ENCODE measurements at regions not wholly inside any gene's neighbourhood (a gene's known extent, or its start where the extent isn't known, plus 50 kb on each side); places are given as distances from the start of the nearest gene placed in this dataset.

GRCh38 chr22:49322861-49323622 is 504.6 kb downstream of the BRD1 start:
- Histone ChIP-seq H3K27me3 (ENCODE audit: low read depth, low read length) (no peaks in the 10 kb centered on the region), H3K36me3 (ENCODE audit: control insufficient read depth in 1 of 2, insufficient read depth in 2 of 2, low read length in 2 of 2) (no peaks in the 10 kb centered on the region), H3K9me3 (ENCODE audit: control insufficient read depth in 1 of 2, low read length in 2 of 2) (peaks cover 0 to 12% of the 10 kb centered on the region in 2 donors), H3K27ac (ENCODE audit: low read length) (no peak overlapping the region), H3K4me3 (ENCODE audit: low read depth in 1 of 2, low read length in 2 of 2) (no peak overlapping the region), H3K4me1 (ENCODE audit: control insufficient read depth in 1 of 2, insufficient read depth in 2 of 2, low read length in 2 of 2) (no peaks in the 10 kb centered on the region)

DNA sequence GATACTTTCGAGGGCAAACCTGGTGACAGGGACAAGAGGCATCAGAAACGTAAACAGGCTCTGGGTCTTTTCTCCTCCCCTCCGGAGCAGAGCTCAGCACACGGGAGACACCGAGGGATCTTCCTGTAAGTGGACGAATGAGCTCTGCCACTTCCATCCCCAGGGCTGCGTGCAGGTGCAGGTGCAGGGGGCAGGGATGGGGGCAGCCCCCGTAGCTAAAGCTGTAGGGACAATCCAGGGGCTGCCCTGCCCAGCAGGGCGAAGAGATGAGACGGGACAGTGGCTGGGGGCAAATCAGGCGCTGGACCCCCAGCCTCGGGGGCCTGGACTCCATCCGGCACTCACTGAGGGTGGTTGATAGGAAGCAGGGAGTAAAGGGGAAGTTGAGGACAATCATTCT is 505.4 kb downstream of the BRD1 start:
- Histone ChIP-seq H3K4me1 (ENCODE audit: control insufficient read depth in 1 of 2, insufficient read depth in 2 of 2, low read length in 2 of 2) (no peaks in the 10 kb centered on the region), H3K4me3 (ENCODE audit: low read depth in 1 of 2, low read length in 2 of 2) (no peak overlapping the region), H3K36me3 (ENCODE audit: control insufficient read depth in 1 of 2, insufficient read depth in 2 of 2, low read length in 2 of 2) (no peaks in the 10 kb centered on the region), H3K9me3 (ENCODE audit: control insufficient read depth in 1 of 2, low read length in 2 of 2) (peaks cover 0 to 6% of the 10 kb centered on the region in 2 donors), H3K27ac (ENCODE audit: low read length) (no peak overlapping the region), H3K27me3 (ENCODE audit: low read depth, low read length) (no peaks in the 10 kb centered on the region)

DNA sequence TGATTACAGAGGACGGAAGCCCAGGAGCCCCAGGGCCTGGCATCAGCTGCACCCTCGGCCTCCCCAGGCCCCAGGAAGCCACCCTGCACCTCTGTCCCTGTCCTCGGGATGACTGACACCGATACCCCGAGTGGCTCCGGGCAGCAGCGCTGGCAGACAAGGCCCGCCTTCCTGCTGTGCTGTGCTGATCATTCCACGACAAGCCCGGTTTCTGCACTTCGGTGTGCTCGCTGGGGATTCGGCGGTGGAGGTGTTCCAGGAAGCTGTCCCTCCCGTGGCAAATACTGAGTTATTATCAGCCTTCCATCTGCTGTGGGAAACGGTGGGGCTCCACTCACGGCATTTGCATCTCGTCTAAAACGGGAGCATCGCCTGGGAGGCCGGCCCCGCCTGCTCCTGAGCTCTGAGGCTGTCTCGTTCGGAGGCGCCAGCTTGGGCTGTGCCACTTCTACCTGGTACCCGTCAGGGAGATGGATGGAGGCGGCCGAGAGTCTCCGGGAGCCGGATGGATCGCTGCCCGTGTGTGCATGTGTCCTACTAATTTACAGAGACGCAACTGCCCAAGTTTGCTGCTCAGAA is 506.1 kb downstream of the BRD1 start:
- Histone ChIP-seq H3K27me3 (ENCODE audit: low read depth, low read length) (no peaks in the 10 kb centered on the region), H3K9me3 (ENCODE audit: control insufficient read depth in 1 of 2, low read length in 2 of 2) (no peaks in the 10 kb centered on the region)

DNA sequence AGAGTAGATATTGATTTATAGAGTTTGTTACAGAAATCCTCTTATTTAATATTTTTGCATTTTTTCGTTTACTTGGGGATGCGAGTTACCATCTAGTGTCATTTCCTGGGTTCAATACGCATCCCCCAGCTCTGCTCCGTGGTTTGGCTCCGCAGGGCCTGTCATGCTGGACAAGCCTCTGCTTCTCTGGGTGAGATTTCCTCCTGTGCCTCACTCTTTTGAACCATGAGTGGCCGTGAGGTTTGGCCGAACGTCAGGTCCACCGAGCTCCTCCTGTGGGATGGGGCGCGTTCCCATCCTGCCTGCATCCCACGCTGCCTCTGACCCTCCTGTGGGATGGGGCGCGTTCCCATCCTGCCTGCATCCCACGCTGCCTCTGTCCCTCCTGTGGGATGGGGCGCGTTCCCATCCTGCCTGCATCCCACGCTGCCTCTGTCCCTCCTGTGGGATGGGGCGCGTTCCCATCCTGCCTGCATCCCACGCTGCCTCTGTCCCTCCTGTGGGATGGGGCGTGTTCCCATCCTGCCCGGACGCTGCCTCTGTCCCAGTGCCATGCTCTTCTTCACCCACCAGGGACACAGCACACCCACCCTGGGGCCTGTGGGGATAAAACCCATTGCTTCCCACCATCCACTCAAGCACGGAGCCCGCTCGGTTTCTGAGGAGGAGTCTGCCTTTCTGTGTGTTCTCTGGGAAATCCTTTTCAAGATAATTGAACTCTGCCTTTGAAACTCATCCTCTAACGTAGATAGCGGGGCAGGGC is 506.8 kb downstream of the BRD1 start:
- Histone ChIP-seq H3K4me1 (ENCODE audit: control insufficient read depth in 1 of 2, insufficient read depth in 2 of 2, low read length in 2 of 2) (no peaks in the 10 kb centered on the region), H3K9me3 (ENCODE audit: control insufficient read depth in 1 of 2, low read length in 2 of 2) (no peaks in the 10 kb centered on the region), H3K4me3 (ENCODE audit: low read depth in 1 of 2, low read length in 2 of 2) (no peak overlapping the region)

More for the DNA sequence above, 506.1 kb downstream of the BRD1 start:
- H3K36me3 ChIP-seq (ENCODE audit: control insufficient read depth in 1 of 2, insufficient read depth in 2 of 2, low read length in 2 of 2), result no peaks in the 10 kb centered on the region
- no peak overlapping the region for H3K4me3 ChIP-seq (ENCODE audit: low read depth in 1 of 2, low read length in 2 of 2)
- H3K27ac ChIP-seq (ENCODE audit: low read length), result no peak overlapping the region
- H3K4me1 ChIP-seq (ENCODE audit: control insufficient read depth in 1 of 2, insufficient read depth in 2 of 2, low read length in 2 of 2), result no peaks in the 10 kb centered on the region

DNA sequence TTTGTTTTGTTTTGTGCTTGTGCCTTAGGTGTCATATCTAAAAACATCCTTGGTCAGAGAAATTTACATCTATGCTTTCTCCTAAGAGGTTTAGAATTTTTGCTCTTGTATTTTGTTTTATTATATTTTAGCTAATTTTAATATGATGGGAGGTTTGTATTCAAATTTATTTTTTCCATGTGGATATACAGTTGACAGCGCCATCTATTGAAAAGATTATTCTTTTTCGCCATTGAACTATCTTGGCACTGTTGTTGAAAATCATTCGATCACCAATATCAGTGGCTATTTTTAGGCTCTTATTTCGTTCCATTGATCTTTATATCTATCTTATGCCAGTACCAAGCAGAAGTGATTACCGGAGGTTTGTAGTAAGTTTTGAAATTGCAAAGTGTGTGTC is 510.3 kb downstream of the BRD1 start:
- no peak overlapping the region for H3K27ac ChIP-seq (ENCODE audit: low read length)
- no peaks in the 10 kb centered on the region for H3K9me3 ChIP-seq (ENCODE audit: control insufficient read depth in 1 of 2, low read length in 2 of 2)
- H3K27me3 ChIP-seq (ENCODE audit: low read depth, low read length), result no peaks in the 10 kb centered on the region
- no peaks in the 10 kb centered on the region for H3K36me3 ChIP-seq (ENCODE audit: control insufficient read depth in 1 of 2, insufficient read depth in 2 of 2, low read length in 2 of 2)
- H3K4me1 ChIP-seq (ENCODE audit: control insufficient read depth in 1 of 2, insufficient read depth in 2 of 2, low read length in 2 of 2), result no peaks in the 10 kb centered on the region
- H3K4me3 ChIP-seq (ENCODE audit: low read depth in 1 of 2, low read length in 2 of 2), result no peak overlapping the region

More for the DNA sequence above, 506.8 kb downstream of the BRD1 start:
- no peaks in the 10 kb centered on the region for H3K36me3 ChIP-seq (ENCODE audit: control insufficient read depth in 1 of 2, insufficient read depth in 2 of 2, low read length in 2 of 2)
- no peak overlapping the region for H3K27ac ChIP-seq (ENCODE audit: low read length)
- H3K27me3 ChIP-seq (ENCODE audit: low read depth, low read length), result no peaks in the 10 kb centered on the region

- H3K9me3 ChIP-seq (ENCODE audit: control insufficient read depth in 1 of 2, low read length in 2 of 2), result no peaks in the 10 kb centered on the region
- H3K4me1 ChIP-seq (ENCODE audit: control insufficient read depth in 1 of 2, insufficient read depth in 2 of 2, low read length in 2 of 2), result no peaks in the 10 kb centered on the region
- H3K27ac ChIP-seq (ENCODE audit: low read length), result no peak overlapping the region
- no peaks in the 10 kb centered on the region for H3K36me3 ChIP-seq (ENCODE audit: control insufficient read depth in 1 of 2, insufficient read depth in 2 of 2, low read length in 2 of 2)
- no peaks in the 10 kb centered on the region for H3K27me3 ChIP-seq (ENCODE audit: low read depth, low read length)
- H3K4me3 ChIP-seq (ENCODE audit: low read depth in 1 of 2, low read length in 2 of 2), result no peak overlapping the region
These were observed 515.1 kb downstream of the BRD1 start for GRCh38 chr22:49312601-49313000.

DNA sequence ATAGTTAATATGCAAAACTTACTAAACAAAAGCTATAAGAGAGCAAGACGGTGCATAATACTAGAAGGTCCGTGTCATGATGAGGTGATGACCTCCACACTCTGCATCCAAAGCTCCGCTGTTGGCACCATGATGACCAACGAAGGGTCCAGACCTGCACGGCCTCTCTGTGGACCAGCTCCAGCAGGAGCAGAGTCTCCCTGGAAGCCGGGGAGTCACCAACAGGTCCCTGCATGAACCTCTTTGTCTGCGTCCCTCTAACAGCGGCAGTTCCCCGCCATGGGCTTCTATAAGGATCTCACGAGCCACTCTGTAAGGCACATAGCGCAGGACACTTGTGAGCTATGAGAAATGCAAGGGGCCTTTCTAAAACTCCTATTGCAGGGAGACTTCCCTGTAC is 517.3 kb downstream of the BRD1 start:
- Histone ChIP-seq H3K27ac (ENCODE audit: low read length) (no peak overlapping the region), H3K9me3 (ENCODE audit: control insufficient read depth in 1 of 2, low read length in 2 of 2) (no peaks in the 10 kb centered on the region), H3K36me3 (ENCODE audit: control insufficient read depth in 1 of 2, insufficient read depth in 2 of 2, low read length in 2 of 2) (no peaks in the 10 kb centered on the region), H3K27me3 (ENCODE audit: low read depth, low read length) (peaks cover 4% of the 10 kb centered on the region), H3K4me1 (ENCODE audit: control insufficient read depth in 1 of 2, insufficient read depth in 2 of 2, low read length in 2 of 2) (no peaks in the 10 kb centered on the region), H3K4me3 (ENCODE audit: low read depth in 1 of 2, low read length in 2 of 2) (no peak overlapping the region)

DNA sequence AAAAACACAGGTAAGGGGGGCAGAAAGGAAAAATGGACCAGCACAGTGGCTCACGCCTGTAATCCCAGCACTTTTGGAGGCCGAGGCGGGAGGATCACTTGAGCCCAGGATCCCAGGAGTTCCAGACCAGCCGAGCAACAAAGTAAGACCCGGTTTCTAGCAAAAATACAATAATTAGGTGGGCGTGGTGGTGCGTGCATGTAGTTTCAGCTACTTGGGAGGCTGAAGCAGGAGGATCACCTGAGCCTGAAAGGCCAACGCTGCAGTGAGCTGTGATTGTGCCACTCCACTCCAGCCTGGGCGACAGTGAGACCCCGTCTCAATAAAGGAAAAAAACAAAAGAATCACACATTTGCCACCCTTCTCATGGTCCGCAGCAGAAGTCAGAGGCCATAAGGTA is 519.4 kb downstream of the BRD1 start:
- H3K9me3 ChIP-seq (ENCODE audit: control insufficient read depth in 1 of 2, low read length in 2 of 2), result no peaks in the 10 kb centered on the region
- no peaks in the 10 kb centered on the region for H3K4me1 ChIP-seq (ENCODE audit: control insufficient read depth in 1 of 2, insufficient read depth in 2 of 2, low read length in 2 of 2)
- H3K36me3 ChIP-seq (ENCODE audit: control insufficient read depth in 1 of 2, insufficient read depth in 2 of 2, low read length in 2 of 2), result no peaks in the 10 kb centered on the region
- H3K4me3 ChIP-seq (ENCODE audit: low read depth in 1 of 2, low read length in 2 of 2), result no peak overlapping the region
- H3K27ac ChIP-seq (ENCODE audit: low read length), result no peak overlapping the region
- peaks cover 5% of the 10 kb centered on the region for H3K27me3 ChIP-seq (ENCODE audit: low read depth, low read length)

DNA sequence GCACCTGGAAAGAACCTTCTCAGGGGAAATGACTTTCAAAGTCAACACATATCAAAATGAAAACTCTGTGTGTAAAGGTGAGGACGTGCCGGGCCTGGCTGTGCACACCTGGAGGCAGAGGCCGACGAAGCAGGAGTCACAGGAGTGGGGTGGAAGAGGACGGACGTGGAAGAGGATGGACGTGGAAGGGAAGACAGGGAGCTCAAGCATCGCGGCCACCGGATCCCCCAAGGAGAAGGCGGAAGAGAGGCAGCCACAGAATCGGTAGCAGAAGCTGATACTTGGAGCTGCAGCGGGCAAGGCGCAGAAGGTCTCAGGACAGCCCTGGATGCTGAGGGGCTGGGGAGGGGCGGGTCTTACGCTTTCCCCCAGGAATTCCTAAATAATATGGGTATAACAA is 519.8 kb downstream of the BRD1 start:
- no peaks in the 10 kb centered on the region for H3K4me1 ChIP-seq (ENCODE audit: control insufficient read depth in 1 of 2, insufficient read depth in 2 of 2, low read length in 2 of 2)
- H3K9me3 ChIP-seq (ENCODE audit: control insufficient read depth in 1 of 2, low read length in 2 of 2), result no peaks in the 10 kb centered on the region
- H3K36me3 ChIP-seq (ENCODE audit: control insufficient read depth in 1 of 2, insufficient read depth in 2 of 2, low read length in 2 of 2), result no peaks in the 10 kb centered on the region
- no peak overlapping the region for H3K27ac ChIP-seq (ENCODE audit: low read length)
- peaks cover 5% of the 10 kb centered on the region for H3K27me3 ChIP-seq (ENCODE audit: low read depth, low read length)
- H3K4me3 ChIP-seq (ENCODE audit: low read depth in 1 of 2, low read length in 2 of 2), result no peak overlapping the region

GRCh38 chr22:49307481-49307830 is 520.2 kb downstream of the BRD1 start:
- Histone ChIP-seq H3K9me3 (ENCODE audit: control insufficient read depth in 1 of 2, low read length in 2 of 2) (no peaks in the 10 kb centered on the region), H3K4me1 (ENCODE audit: control insufficient read depth in 1 of 2, insufficient read depth in 2 of 2, low read length in 2 of 2) (no peaks in the 10 kb centered on the region), H3K27me3 (ENCODE audit: low read depth, low read length) (peaks cover 5% of the 10 kb centered on the region), H3K36me3 (ENCODE audit: control insufficient read depth in 1 of 2, insufficient read depth in 2 of 2, low read length in 2 of 2) (no peaks in the 10 kb centered on the region), H3K27ac (ENCODE audit: low read length) (no peak overlapping the region), H3K4me3 (ENCODE audit: low read depth in 1 of 2, low read length in 2 of 2) (no peak overlapping the region)

DNA sequence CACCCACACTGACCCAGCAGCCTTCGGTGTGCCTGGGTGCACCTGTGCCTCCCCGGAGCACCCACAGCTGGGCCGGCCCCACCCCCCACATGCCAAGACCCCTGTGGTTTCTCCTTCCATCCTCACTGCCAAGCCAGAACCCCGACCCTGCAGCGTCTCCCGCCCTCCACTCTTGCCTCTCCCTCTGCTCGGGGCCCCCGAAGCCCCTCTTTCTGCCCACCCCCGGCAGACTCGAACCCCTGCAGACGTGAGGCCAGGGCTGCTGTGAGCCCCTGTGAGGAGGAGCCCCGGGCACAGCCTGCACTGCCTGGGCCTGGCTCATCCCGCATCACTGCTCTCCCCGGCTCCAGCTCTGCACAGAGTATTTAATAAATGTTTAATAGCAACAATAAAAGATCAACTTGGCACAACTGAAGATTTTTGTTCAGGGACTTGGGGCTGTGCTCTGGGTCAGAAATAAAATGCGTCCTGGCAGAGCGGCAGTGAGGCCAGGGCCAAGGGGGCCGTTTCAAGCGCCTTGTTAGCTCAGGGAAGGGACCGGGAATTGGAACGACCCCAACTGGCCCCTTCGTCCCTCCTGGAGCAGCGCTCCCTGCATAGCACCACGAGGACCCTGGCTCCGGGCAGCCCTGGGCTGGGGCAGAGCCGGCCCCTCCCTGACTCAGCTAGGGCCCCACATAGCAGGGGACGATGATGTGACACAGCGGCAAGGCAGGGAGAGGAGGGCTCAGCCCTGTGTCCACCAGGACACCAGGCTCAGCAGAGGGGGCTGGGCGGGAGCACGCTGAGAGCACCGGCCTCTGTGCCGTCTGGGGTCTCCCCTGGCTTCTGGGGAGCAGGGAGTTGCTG is 520.8 kb downstream of the BRD1 start:
- Histone ChIP-seq H3K27me3 (ENCODE audit: low read depth, low read length) (peaks cover 5% of the 10 kb centered on the region), H3K4me3 (ENCODE audit: low read depth in 1 of 2, low read length in 2 of 2) (no peak overlapping the region), H3K36me3 (ENCODE audit: control insufficient read depth in 1 of 2, insufficient read depth in 2 of 2, low read length in 2 of 2) (no peaks in the 10 kb centered on the region), H3K27ac (ENCODE audit: low read length) (no peak overlapping the region), H3K9me3 (ENCODE audit: control insufficient read depth in 1 of 2, low read length in 2 of 2) (no peaks in the 10 kb centered on the region), H3K4me1 (ENCODE audit: control insufficient read depth in 1 of 2, insufficient read depth in 2 of 2, low read length in 2 of 2) (no peaks in the 10 kb centered on the region)

All from muscle layer of duodenum (tissue), 2 donors.